ENCODE measurements at regions not wholly inside any gene's neighbourhood (a gene's known extent, or its start where the extent isn't known, plus 50 kb on each side); places are given as distances from the start of the nearest gene placed in this dataset.

DNA sequence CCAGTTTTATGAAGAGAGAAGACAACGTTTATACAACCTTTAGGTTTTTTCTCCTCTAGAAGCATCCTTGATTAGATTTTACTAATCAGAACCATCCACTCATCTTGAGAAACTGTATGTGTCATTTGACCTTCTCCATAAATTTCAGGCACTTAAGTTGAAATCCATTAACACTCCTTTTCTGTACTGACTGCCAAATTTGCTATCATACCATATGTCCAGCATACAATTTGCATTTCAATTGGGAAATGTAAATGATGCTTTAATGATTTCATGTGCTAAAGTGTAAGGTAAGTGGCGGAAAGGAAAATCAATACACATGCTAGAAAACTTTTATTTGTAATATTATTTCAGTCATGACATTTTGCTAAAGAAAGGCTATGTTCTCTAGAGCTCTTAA, 731.6 kb downstream of the GBE1 start:
- TF ChIP-seq, protein P1, sequence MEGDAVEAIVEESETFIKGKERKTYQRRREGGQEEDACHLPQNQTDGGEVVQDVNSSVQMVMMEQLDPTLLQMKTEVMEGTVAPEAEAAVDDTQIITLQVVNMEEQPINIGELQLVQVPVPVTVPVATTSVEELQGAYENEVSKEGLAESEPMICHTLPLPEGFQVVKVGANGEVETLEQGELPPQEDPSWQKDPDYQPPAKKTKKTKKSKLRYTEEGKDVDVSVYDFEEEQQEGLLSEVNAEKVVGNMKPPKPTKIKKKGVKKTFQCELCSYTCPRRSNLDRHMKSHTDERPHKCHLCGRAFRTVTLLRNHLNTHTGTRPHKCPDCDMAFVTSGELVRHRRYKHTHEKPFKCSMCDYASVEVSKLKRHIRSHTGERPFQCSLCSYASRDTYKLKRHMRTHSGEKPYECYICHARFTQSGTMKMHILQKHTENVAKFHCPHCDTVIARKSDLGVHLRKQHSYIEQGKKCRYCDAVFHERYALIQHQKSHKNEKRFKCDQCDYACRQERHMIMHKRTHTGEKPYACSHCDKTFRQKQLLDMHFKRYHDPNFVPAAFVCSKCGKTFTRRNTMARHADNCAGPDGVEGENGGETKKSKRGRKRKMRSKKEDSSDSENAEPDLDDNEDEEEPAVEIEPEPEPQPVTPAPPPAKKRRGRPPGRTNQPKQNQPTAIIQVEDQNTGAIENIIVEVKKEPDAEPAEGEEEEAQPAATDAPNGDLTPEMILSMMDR (conservative IDR thresholded peaks at IDR 0.05; ENCODE audit: low read length): no peak
- TF ChIP-seq EZH2phosphoT487 (IDR thresholded peaks at IDR 0.05; ENCODE audit: borderline replicate concordance, low read depth, low read length): no peak
